GM18517 (cell line): ENCODE measurements at regions not wholly inside any gene's neighbourhood (a gene's known extent, or its start where the extent isn't known, plus 50 kb on each side); places are given as distances from the start of the nearest gene placed in this dataset.

ENCODE experiments used
- ATAC-seq: cut with Tn5 transposase; IDR thresholded peaks from one replicate; pipeline ENCODE4 v1.9.1; 2021; ENCODE audit warnings: mild to moderate bottlenecking, moderate library complexity; ENCODE audit not compliant: unreplicated experiment

GRCh38 chr13:109537584-109537983 is 248.8 kb downstream of the IRS2 start:
- no peak for ATAC-seq

DNA sequence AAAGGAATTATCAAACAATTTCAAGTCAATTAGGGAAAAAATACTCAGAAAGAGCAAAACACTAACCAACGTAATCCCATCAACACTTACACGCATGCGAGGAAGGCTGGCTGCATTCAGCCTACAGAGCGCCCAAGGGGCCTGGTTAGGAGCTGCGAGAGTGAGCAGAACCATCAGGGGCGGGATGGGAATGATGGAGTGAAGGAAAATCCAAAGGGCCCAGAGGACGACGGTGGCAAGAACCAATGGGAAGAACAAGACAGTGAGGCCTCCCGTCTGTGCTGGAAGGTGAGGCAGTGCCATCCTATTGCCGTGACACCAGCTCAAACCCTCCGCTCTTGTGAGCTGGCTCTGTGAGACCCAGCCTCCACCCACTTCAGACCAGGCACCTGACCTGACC is 253.0 kb downstream of the IRS2 start:
- no peak for ATAC-seq

DNA sequence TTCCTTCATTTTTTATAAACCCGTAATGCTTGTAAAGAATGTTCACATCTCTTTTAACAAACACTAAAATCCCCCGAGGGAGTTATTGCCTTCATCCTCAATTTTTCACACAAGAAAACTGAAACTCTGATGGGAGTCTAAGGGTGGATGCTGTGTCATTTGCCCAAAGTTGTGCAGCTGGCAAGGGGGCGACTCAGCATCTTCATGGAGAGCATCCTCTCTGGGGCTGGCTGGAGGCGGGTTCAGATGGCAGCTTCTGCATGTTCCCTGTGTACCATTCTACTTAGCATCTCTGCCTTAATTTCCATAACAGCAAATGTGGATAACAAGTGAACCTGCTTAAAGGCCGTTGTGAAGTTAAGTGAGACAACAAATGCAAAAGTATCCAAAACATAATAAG is 256.4 kb downstream of the IRS2 start:
- no peak for ATAC-seq

DNA sequence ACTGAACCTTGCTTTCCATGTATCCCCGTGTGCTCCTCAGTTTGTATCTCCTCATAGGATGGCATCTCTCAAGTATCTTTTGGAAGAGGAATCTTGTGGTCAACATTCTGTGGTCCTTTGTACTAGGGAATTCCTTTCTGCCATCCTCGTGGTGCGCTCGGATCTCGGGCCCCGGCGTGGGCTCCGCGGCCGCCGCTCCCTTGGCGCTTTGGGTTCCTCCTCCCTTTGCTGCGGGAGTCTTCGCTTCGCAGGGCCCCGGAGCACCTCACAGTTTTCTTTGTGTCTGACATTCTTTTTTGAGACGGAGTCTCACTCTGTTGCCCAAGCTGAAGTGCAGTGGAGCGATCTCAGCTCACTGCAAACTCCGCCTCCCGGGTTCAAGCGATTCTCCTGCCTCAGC is 264.7 kb downstream of the IRS2 start:
- ATAC-seq: no peak

GRCh38 chr13:109517517-109517916 is 268.9 kb downstream of the IRS2 start:
- ATAC-seq: no peak

DNA sequence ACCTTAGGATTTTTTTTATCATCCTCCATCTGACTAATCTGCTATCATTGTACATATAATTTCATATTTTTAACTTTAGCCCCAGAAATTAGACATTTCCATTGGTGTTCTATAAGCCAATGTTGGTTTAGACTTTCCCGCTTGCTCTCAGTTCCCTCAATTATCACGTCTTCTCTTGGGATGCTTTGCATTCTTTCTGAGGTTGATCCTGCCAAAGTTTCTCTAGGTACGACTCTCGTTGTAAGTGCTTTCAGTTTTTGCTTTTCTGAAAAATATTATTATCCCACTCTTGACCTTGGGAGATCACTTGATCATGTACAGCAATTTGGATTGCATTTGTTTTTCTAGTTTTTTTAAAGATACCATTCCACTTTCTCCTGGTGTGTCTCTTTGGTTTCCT is 270.2 kb downstream of the IRS2 start:
- ATAC-seq: no peak

GRCh38 chr13:109510013-109510412 is 276.4 kb downstream of the IRS2 start:
- ATAC-seq: no peak

- no peak for ATAC-seq
Measured at GRCh38 chr13:109509154-109509900, 277.1 kb downstream of the IRS2 start.

DNA sequence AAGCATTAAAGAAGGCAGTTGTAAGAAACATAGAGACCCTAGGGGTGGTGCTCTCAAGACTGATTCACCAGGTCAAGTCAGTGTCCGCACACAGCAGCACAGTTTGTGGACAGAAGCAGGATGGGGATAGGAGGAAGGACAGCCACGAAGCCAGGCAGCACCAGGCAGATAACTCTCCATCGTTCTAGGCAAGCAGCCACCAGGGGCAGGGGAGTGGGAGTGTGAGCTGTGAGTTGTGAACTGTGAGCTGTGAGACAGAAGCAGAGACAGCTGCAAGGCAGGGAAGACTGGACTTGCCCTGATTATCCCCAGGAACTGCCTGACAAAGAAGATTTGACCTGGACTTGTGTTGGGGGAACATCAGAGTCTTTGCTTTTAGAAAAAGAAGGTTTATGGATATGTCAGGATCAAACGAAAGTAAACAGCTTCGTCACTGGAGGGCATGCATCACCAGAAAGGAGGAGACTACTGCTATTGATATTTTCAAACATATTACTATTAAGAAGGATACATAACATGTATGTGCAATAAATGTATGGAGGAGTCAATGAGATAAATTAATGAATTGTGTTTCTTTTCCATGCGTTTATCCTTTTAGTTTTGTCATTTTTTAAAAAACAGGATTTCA is 286.1 kb downstream of the IRS2 start:
- no peak for ATAC-seq

DNA sequence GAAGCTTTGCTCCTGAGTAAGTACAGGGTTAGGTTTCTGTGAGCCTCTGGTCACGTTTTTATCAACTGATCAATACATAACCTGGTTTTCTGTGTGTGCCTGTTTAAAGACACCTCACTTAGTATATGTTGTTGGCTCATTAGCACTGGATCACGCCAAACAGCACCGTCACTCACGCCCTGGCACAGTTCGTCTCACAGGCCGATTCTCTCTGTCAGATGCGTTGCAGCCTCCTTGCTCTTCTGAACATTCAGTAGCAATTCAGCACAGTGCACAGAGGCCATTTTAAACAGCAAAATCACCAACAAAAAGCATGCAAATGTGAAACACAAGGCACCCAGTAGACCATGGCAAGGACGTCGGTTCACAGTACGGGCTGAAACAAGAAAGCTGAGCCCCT is 288.5 kb downstream of the IRS2 start:
- no peak for ATAC-seq

- ATAC-seq: no peak
Measured at GRCh38 chr13:109496216-109496615, 290.2 kb downstream of the IRS2 start.

- no peak for ATAC-seq
Measured at GRCh38 chr13:109494925-109495369, 291.4 kb downstream of the IRS2 start.

- ATAC-seq: no peak
Measured at GRCh38 chr13:109485136-109485794, 301.1 kb downstream of the IRS2 start.

DNA sequence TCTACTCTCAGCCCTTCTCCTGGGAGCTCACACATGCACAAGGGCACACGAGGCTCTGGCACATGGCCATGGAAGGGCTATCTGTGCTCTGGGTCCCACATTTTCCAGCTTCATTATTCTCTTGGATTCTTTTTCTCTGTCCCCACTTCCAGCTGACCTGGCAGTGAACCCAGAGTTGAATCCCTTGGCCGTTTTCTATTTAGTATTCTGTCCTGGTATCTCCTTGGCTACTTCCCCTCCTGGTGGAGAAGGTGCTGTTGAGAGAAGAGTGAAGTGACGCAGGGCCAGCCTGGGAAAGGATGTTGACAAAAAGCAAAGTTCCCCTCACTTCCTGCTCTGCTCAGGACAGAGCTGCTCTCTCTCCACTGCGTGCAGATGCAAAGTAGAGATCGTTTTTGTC is 303.1 kb downstream of the IRS2 start:
- no peak for ATAC-seq

DNA sequence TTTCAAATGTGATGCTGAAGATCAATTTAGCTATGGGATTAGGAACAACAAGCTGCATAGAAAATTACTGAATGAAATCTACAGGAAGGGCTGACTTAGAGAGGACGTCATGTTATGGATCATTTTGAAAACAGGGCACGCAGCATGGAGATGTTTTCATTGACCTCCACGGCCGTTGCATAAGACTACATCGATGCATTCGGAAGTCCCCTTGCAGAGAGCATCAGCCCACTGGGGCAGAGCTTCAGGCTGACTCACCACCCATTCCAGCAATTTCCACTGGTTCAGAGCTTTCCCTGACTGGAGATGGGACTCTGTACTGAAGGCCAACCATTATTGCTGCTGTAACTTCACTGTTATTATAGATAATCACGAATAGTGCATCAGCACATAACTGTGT is 305.3 kb downstream of the IRS2 start:
- no peak for ATAC-seq

DNA sequence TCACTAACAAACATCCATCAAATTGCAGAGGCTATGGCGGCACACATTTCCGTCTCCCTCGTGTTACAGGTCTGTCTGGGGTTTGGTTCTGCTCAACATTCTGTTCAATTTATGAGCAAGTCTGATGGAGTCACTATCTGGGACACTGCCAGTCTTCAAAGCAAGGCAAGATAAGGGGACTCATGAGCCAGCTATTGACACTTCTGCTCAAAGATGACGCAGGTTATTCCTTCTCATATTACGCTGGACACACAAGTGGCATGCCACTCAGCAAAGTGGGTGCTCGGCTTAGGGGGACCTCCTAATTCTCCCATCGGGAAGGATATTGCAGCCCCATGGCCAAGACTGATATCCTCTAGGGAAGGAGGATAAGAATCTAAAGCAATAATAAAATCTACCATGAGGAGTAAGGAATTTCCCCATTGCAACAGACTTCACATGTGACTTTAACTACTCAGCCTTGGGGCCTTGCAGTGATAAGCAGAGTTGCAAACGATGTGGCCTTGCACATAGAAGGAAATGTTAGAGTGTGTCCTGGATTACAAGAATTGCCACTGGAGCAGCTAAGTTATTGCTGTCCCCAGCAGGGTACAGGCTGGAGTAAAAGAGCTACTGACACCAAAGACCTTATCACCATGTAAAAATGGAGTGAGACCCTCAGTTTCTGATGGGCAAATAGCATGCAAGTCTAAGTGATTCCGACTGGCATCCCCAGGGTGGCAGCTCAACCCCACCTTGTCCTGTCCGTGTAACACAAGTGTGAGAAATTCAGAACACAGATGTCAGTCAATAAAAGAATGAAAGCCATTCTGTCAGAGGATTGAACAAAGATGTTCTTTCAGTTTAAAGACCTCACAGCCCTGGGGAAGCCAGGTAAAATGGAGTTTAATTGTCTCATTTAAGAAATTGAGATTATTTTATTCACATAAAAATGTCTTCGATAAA is 306.1 kb downstream of the IRS2 start:
- ATAC-seq: no peak

DNA sequence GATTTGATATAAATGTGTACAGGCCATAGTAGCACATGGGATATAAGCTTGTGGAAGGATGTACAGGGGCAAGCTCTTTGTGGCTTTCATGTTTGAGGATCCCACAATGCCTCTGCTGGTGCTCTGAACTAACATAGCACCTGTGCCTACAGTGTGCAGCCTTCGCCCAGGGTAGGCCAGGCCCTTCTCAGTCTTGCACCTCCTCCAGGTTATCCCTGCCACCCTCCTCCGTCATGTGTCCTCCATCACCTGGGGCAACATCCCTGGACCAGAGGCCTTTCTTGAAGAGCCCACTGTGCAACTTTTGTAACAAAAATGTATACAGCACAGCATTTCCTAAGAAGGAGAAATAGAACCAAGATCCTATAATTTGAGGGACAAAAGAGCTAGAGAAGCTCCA is 306.8 kb downstream of the IRS2 start:
- no peak for ATAC-seq

DNA sequence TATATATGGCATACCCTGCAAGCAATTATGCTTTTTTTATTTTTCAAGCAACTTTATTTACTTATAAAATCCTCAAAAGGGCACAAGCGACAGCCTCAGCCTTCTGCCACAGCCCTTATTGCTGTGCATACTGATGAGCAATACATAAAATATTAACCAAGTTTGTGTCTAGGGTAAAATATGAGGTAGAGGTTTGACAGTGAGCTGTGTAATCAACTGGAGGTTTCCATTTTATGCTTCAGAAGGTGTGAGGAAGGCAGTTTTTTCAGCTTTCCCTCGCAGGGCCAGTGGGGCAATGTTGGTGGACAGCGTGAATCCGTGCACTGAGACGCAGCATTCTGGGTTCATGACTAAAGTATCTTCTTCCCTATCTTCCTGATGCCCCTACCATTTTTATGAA is 310.4 kb downstream of the IRS2 start:
- no peak for ATAC-seq

DNA sequence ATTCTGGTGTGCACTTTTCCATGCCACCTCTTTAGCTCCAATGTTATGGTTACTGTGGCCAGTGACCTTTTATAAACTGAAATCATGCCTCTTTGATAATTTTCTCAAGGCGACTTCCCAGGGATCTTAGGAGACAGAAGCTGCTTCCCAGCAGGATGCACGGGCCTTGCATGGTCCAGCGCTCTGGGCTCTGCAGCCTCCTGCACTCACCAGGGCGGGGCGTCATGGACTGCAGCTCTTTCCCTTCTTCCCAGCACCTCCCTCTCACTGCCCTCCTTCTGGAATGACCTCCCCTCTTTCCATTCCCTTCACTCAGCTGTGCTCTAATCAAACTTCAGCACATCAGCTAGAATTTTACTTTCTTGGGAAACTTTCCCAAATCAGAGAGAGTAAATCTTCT is 318.3 kb downstream of the IRS2 start:
- no peak for ATAC-seq

DNA sequence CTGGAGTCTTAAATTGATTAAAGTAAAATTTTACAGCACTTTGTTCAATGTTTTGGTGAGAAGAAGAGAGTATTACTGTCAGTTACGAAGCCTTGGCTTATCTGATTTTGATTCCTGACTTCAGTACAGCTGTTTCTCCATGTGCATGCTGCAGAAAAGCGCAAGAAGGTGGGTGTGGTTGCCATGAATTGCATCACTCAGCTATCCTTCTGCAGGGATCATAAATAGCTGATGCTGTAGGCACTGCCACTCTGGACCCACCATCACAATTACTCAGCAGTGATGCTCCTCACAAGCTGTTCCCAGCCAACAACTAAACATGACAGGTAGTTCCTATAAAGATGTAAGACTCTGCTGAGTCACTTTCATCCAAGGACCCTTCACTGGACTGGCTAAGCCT is 321.2 kb downstream of the IRS2 start:
- no peak for ATAC-seq
